ENCODE measurements at regions not wholly inside any gene's neighbourhood (a gene's known extent, or its start where the extent isn't known, plus 50 kb on each side); places are given as distances from the start of the nearest gene placed in this dataset.

DNA sequence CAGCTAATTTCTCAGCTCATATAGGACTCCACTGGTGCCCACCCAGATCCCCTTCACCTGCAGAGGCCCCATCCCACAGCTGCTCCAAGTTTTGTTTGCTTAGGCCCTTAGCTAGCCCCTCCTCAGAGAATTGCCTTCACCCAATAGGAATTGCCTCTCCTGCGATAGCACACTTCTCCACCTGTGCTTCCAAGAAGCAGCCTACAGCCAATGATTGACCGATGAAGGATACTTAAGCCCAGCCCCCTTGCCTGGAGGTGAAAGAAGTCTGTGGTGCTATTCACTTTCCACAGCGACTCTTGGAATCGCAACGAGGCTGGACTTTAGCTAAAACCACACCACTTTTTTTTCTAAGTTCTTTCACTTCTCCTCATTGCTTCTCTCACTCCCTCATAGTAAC lies 353.2 kb upstream of the BTBD3 start:
- no peak for DNase-seq (ENCODE audit: low spot score)
- intact Hi-C loops (cut with DNase I), result no loop called here

DNA sequence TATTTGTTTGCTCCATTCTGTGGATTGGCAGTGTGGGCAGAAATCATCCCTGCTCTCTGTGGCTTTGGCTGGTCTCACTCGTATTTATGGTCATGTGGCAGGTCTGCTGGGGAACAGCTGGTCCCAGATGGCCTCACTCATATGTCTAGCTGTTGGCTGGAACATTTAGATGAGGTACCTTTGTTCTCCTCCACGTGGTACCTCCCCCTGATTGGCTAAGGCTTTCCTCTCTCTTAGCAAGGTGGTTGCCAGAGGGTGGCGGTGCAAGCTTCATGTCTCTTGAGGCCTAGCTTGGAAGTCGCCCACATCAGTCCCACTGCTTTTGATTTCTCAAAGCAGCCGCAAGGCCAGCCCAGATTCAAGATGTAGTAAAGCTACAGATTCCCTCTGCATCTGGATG lies 348.5 kb upstream of the BTBD3 start:
- intact Hi-C loops (cut with DNase I), result no loop called here
- no peak for DNase-seq (ENCODE audit: low spot score)

DNA sequence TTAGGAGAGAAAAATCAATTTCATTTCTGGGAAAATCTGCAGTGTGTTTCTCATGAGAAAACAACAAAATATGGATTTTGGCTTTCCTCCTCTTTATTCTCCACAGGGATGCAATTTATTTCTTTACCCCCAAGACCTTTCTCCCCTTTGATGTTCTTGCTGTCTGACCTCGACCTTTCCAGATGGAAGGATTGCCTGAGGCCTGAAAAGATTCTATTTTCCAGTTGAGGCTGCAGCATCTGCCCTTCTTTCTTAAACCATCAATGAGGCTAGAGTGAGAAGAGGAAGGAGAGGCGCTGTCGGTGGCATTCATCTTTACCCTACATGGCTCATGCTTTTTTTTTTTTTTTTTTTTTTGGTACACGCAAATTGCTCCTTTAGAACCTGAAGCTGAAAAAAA lies 344.2 kb upstream of the BTBD3 start:
- intact Hi-C loops (cut with DNase I), result no loop called here
- DNase-seq (ENCODE audit: low spot score), result no peak

DNA sequence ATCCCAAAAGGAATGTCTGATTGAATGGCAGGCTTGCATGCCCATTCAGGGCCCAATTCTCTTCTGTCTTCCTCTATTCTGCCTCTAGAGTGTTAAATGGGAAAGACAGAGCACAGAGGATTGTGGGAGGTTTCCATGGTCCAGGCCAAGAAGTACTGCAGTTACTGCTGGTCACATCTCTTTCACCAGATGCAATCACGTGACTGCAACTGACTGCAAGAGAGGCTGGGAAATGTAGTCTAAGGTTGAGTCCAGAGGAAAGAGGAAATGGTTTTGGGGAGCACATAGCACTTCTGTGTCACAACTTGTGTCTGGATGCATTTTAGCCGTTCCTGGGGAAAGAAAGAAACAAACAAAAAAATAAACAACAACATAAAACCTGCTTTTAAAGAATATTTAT lies 336.4 kb upstream of the BTBD3 start:
- intact Hi-C loops (cut with DNase I), result no loop called here

DNA sequence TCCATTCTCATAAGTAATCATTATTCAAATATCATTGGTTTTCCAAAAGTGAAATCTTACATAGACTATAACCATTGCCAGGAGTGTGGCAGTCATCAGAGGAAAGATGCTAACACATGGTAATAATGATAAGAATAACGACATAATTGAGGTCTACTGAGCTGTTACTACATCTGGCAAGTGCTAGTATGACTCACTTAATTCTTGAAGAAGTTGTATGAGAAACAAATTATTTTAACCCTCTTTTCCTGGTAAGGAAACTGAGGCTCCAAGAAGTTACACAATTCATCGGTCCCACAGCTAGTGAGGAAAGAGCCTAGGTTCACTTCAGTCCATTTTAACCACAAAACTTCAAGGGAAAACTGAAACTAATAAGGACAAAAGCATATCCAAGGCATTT lies 335.6 kb upstream of the BTBD3 start:
- no peak for DNase-seq (ENCODE audit: low spot score)
- intact Hi-C loops (cut with DNase I), result no loop called here

More for the DNA sequence above, 336.4 kb upstream of the BTBD3 start:
- no peak for DNase-seq (ENCODE audit: low spot score)

DNA sequence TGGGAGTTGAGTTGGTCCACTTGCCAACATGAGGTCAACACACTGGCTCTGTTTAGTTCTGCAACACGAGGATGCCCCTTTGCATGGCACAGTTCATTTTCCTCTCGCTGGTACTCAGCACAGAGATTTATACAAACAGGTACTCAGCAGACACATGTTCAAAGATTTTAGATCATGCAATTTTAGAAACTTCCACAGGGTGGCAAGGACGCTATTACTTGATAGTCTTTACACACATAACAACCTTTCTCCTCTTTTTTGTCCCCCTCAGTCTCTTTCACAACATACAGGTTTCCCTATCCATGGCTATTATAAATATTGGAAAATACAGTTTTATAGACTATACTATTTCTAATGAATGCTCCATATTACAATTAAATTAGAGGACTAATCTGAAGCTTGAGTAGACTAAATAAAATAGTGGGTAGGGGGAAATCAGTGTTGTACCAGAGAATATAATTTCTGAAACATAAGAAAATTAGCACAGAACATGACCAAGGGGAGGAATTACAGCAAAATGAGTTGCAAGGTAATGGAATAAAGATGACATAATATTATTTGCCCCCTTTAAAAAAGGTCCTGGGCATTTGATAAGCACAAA lies 331.8 kb upstream of the BTBD3 start:
- intact Hi-C loops (cut with DNase I), result no loop called here
- DNase-seq (ENCODE audit: low spot score), result no peak

DNA sequence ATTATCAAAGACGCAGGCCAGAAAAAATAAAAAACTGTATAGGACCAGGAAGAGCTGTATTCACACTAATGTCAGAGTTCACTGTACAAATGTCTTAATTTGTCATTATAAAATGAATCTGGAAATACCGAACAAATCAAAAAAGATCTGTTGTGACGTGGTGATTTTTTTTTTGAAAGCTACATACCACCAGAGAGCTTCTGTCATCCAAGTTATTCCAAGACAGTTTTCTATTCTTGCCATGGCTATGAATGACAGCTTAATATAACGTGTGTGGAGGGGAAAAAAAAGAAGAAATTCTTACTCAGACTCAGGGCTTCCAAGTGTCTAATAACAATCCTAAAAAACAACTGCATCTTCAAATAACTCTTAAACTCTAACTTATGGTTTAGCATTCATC lies 328.8 kb upstream of the BTBD3 start:
- intact Hi-C loops (cut with DNase I), result no loop called here
- DNase-seq (ENCODE audit: low spot score), result no peak

DNA sequence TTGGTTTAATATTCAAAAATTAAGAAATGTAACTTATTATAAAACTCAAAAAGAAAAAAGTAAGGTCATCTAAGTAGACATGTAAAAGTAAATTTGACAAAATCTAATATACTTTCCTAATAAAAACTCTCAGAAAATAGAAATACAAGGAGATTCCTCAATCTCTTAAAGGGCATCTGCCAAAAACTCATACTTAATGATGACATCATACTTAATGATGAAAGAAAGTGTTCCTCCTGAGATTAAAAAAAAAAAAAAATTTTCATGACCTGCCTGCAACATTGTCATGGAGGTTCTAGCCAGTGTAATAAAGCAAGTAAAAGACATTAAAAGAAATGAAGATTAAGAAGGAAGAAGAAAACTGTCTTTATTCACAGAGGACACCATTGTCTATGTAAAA lies 325.7 kb upstream of the BTBD3 start:
- intact Hi-C loops (cut with DNase I), result no loop called here
- no peak for DNase-seq (ENCODE audit: low spot score)

DNA sequence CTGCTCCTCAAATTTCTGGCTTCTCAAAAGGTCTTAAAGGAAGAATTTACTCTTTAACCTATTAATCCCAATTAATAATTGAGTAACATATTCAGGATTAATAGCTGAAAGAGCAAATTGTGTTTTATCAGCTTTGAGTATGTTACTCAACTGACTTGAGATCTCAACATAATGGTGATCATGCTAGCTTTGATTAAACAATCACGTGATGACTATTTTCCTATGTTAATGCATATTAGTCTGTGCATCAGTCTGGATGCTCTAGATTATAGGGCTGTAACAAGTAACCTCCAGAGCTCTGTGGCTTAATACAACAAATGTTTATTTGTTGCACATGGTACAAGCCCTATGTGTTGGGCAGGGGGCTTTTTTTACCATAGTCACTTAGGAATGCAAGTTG lies 313.4 kb upstream of the BTBD3 start:
- intact Hi-C loops (cut with DNase I), result no loop called here
- DNase-seq (ENCODE audit: low spot score), result no peak

DNA sequence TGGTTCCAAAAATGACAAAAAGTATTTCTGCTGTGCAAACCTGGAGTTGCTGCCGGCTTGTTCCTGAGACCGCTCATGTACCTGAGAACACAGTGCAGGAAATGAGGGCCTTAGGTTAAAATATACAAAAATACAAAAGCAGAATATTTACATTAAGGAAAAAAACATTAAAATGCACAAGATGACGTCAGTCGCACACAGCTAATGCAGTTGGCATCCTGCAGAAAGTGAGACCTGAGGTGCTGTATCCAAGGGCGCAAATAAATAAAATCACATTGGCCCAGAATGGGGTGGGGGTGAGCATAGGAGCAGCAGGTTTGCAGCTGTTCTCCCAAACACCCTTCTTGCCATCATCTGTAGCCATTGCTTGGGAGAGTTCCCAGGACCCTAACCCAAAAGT lies 310.6 kb upstream of the BTBD3 start:
- intact Hi-C loops (cut with DNase I), result no loop called here

DNA sequence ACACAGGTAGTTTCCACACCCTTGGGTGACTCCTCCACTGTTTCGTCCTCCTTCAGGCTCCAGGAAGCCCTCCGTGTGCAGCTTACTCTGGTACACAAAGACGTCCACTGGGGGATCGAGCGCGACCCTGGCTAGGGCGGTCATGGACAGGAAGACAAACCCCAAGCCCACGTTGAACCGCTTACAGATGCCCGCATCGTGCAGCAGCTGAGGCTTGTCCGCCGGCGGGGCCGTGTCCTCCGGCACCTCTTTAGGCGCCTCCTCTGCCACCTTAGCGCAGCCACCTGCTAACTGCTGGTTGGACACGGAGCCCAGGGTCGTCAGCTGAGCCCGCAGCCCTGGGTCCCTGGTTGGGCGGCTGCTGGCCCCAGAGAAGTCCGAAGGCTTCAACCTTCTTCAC lies 309.0 kb upstream of the BTBD3 start:
- no peak for DNase-seq (ENCODE audit: low spot score)

More for the DNA sequence above, 310.6 kb upstream of the BTBD3 start:
- DNase-seq (ENCODE audit: low spot score), result no peak

DNA sequence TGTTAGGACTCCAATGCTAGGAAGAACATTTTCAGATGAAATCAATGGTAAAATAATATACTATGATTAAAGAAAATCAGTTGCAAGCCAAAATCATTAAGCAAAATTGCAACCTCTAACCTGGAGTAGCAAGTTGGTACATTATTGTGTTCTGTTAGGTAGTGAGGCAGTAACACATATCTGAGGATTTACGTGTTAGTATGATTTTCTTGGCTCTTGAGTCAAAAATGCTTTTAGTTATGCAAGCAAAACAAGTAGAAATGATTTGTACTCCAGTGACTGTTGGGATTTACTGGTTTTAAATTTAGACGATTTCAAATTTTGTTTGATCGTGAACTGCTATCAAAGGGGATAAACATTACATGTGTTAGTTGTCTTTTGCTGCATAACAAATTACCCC lies 293.0 kb upstream of the BTBD3 start:
- no peak for DNase-seq (ENCODE audit: low spot score)
- intact Hi-C loops (cut with DNase I), result loop anchor here in 1 of 2 donors (10.0 kb wide), 1 partner anchor 780 kb away; no protein-coding TSS in a partner anchor

More for the DNA sequence above, 309.0 kb upstream of the BTBD3 start:
- intact Hi-C loops (cut with DNase I), result no loop called here

DNA sequence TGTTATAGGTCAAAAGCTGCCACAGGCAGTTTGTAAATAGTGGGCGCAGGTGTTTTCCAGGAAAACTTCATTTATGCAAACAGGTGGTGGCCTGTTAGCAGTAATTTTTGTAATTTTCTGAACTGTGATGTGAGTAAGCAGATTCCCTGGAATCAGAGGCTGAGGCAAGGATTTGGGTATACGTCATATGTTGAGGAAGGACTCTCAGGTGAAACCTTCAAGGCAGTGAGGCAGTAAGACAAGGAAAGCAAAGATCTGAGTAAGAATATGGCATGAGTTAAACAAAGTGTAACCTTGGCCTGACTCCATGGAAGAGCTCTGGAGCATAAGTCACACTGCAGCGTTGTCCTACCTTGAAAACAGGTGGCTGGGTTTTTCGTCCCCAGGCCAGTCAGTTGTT lies 291.1 kb upstream of the BTBD3 start:
- intact Hi-C loops (cut with DNase I), result loop anchor here in 1 of 2 donors (10.0 kb wide), 1 partner anchor 778 kb away; no protein-coding TSS in a partner anchor

DNA sequence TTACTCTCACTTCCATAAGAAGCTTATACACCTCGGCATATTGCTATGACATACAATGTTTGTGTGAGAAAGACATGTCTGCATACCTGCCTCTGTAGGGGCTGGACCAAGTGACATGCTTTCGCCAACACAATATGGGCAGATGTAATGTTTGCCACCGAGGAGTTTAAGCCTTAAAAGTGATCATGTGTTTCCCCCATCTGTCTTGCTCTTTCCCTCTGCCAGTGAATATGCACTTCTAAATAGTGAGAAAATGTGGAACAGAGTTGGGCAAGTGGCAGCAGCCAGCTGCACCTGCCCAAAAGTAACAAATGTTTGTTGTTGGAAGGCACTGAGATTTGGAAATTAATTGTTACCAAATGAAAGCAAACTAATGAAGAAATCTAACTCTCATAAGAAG lies 274.8 kb upstream of the BTBD3 start:
- intact Hi-C loops (cut with DNase I), result no loop called here
- no peak for DNase-seq (ENCODE audit: low spot score)

More for the DNA sequence above, 291.1 kb upstream of the BTBD3 start:
- DNase-seq (ENCODE audit: low spot score), result no peak

DNA sequence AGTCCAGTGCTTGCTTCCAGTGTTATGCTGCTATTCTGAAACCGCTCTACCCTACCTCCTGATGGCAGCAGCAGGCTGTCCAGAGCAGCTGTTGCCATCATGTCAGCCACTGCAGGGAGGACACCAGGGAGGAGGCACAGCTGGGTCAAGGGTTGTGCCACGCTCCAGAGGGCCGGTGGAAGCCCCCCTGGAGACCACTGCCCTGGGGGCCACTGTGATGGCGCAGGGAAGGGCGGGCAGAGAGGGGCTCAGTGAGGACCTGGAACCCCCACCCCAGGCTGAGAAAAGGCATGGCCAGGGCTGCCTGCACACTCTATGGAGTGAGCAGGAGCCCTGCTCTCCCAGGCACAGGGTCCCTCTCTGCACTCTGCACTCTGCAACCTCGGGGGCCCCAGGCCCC lies 271.3 kb upstream of the BTBD3 start:
- no peak for DNase-seq (ENCODE audit: low spot score)

DNA sequence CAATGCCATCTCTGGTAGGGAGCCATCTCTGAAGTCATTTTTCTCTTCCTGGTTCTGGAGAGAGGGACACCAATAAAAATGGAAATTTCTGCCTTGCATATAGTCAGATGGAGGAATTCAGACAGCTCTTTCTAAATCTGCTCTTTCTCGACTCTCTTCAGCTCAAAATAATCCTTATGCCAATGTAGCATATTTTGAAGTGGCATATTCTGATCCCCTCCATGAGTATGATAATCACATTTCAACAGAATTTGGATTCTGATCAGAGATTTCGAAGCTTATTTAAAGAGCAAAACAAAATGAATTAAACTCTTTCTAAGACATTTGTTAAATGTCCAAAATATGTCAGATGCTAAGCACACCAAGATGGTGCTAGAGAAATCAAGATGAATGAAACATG lies 267.1 kb upstream of the BTBD3 start:
- DNase-seq (ENCODE audit: low spot score), result no peak
- intact Hi-C loops (cut with DNase I), result no loop called here

More for the DNA sequence above, 271.3 kb upstream of the BTBD3 start:
- intact Hi-C loops (cut with DNase I), result no loop called here

DNA sequence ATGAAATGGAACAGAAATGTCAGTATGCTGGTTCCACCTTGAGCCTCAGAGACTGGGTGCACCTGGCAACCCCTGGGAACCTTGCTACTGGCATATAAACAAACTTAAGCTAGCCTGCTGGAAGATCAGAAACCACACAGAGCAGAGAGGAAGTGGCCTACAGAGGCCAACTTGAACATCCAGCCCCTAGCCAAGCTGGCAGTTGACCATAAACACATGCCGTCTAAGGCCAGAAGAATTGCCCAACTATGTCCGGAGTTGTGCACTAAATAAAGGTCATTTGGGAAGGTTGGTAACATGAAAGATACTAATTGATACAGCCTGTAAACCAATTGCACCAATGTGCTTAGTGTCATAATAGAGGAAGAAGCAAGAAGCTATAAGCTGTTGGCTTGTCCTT lies 266.6 kb upstream of the BTBD3 start:
- DNase-seq (ENCODE audit: low spot score), result no peak
- intact Hi-C loops (cut with DNase I), result no loop called here

DNA sequence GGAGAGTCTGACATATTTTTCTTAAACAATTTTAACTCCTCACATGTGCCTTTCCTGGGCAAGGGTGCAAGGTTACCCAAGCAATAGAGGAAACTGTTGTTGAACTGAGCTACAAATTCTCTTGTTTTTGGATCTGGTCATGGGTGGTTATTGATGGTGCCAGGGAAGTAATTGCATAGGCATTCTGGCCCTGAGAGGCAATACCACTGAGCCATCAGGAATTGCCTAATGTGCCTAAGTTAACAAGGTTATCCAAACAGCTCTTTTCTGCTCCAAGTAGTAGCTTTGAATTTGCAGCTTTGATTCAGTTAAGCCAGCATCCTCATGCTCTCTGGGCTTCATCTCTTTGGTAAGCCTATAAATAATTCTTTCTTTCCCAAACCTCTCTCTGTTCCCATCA lies 266.0 kb upstream of the BTBD3 start:
- intact Hi-C loops (cut with DNase I), result no loop called here
- DNase-seq (ENCODE audit: low spot score), result no peak

DNA sequence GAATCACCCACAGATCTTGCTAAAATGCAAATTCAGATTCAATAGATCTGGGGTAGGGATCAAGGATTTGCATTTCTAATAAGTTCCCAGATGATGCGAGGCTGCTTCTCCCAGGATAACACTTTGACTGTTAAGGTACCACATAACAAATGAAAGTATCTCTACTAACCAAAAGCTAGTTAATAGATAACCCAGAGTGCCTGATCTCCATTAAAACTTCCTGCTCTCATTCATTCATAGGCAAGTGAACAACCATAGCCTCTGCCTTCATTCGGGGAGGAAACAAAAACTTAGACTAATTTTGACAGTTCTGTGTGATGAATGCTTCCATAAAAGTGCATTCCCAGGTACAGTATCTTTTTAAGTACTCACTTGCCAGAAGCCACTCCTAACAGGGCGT lies 265.6 kb upstream of the BTBD3 start:
- DNase-seq (ENCODE audit: low spot score), result no peak
- intact Hi-C loops (cut with DNase I), result no loop called here

DNA sequence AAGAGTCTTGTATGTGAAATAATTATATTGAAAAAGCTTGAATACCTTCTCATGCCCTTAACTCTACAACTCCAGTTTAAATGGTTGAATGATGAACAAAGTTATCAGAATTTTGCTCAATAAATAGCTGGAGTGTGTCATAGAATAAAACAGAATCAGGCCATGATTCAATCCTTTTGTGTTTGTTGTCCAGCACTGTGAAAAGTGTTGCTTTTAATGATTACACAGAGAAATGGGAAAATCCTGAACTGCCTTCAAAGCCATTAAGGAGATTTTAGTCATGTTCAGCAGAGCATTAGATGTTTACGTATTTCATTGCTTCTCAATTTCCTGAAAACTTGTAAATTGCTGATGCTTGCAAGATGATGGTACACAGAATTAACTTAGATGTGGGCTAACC lies 262.9 kb upstream of the BTBD3 start:
- intact Hi-C loops (cut with DNase I), result no loop called here
- DNase-seq (ENCODE audit: low spot score), result no peak

DNA sequence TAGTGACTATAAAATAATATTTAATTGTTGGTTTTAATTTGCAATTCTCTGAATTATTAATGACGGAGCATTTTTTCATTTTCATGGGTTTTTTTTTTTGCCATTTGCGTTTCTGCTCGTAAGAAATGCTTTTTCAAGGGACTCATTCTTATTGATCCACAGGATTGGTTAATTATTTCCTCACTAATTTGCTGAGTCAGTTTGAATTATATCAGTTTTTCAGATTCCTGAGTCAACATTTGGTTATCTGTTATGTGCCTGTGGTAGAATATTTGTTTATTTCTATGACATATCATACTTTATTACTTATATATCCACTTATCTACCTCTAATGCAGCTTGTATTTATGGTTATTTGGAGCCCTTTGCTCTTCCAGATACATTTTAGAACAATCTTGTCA lies 257.0 kb upstream of the BTBD3 start:
- no peak for DNase-seq (ENCODE audit: low spot score)
- intact Hi-C loops (cut with DNase I), result no loop called here

DNA sequence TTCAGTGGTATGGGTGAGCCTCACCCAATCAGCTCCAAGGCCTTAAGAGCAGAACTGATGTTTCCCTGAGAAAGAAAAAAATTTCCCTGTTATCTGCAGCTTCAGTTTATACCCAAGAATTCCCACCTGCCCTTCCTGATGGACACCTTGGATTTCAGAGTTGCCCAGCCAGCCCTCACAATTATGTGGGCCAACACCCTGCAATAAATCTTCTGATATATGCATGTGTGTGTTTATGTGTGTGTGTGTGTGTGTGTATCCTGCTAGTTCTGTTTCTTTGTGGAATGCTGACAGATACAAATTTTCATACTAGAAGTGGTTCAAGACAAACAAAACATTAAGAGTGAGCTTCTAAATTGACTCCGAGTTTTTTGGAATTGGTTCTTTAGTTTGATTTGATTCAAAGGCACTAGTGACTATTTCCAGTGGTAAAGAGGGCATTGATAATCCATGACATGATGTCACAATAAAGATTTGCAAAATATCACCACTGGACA lies 246.6 kb upstream of the BTBD3 start:
- intact Hi-C loops (cut with DNase I), result loop anchor here in 1 of 2 donors (10.0 kb wide), 1 partner anchor 1624 kb away; no protein-coding TSS in a partner anchor
- DNase-seq (ENCODE audit: low spot score), result no peak
